OCI-LY7 (cell line): ENCODE measurements at regions not wholly inside any gene's neighbourhood (a gene's known extent, or its start where the extent isn't known, plus 50 kb on each side); places are given as distances from the start of the nearest gene placed in this dataset.

Experiments
- EZH2phosphoT487 ChIP-seq: fragments of 200-600 bp; sonication (generic); IDR thresholded peaks from 2 replicates; pipeline ENCODE4 v1.6.1; 2018; ENCODE audit warnings: low read depth, borderline replicate concordance, mild to moderate bottlenecking, mixed run types, antibody characterized with exemption, low read length, moderate library complexity, mixed read lengths
- TF ChIP-seq, protein P1 (sequence below): fragments of 200-600 bp; sonication (generic); conservative IDR thresholded peaks from 2 replicates; pipeline ENCODE4 v1.5.1; 2014; ENCODE audit warnings: mild to moderate bottlenecking, antibody characterized with exemption, low read length, moderate library complexity, mixed read lengths

DNA sequence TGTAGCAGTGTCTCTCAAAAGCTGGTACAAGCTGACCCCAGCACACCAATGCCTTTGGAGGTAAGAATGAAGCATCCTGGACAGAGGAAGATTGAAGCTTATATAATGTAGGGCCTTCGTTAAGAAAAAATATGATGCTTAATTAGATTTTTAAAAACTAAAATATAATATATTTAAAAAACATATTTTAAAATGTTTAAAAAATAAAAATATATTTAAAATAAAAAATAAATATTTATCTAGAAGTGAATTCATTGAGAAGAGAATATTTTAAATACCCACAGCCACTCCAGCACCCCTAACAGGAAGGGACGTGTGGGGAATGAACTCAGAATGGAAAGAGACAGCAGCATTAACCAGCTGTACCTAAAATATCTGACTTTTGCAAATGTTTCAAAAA is 65.1 kb upstream of the DDX53 start:
- TF ChIP-seq, protein P1, sequence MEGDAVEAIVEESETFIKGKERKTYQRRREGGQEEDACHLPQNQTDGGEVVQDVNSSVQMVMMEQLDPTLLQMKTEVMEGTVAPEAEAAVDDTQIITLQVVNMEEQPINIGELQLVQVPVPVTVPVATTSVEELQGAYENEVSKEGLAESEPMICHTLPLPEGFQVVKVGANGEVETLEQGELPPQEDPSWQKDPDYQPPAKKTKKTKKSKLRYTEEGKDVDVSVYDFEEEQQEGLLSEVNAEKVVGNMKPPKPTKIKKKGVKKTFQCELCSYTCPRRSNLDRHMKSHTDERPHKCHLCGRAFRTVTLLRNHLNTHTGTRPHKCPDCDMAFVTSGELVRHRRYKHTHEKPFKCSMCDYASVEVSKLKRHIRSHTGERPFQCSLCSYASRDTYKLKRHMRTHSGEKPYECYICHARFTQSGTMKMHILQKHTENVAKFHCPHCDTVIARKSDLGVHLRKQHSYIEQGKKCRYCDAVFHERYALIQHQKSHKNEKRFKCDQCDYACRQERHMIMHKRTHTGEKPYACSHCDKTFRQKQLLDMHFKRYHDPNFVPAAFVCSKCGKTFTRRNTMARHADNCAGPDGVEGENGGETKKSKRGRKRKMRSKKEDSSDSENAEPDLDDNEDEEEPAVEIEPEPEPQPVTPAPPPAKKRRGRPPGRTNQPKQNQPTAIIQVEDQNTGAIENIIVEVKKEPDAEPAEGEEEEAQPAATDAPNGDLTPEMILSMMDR = no peak
- TF ChIP-seq EZH2phosphoT487 = no peak
